WTC11 (cell line): ENCODE measurements at regions not wholly inside any gene's neighbourhood (a gene's known extent, or its start where the extent isn't known, plus 50 kb on each side); places are given as distances from the start of the nearest gene placed in this dataset.

Experiments used
- ESRRA ChIP-seq: sonication (generic); formaldehyde crosslinking; IDR thresholded peaks from 2 replicates; pipeline ENCODE4 v1.8.1; 2022; ENCODE audit warnings: mild to moderate bottlenecking, missing genetic modification reagents, borderline replicate concordance
- NR3C1 ChIP-seq: sonication (generic); formaldehyde crosslinking; conservative IDR thresholded peaks from 2 replicates; pipeline ENCODE4 v1.8.1; 2023; ENCODE audit warnings: low read depth, mild to moderate bottlenecking, missing genetic modification reagents
- SP1 ChIP-seq: sonication (generic); formaldehyde crosslinking; conservative IDR thresholded peaks from 2 replicates; pipeline ENCODE4 v1.8.1; 2022; ENCODE audit warnings: missing genetic modification reagents
- USF1 ChIP-seq: sonication (generic); formaldehyde crosslinking; IDR thresholded peaks from 2 replicates; pipeline ENCODE4 v1.8.0; 2022; ENCODE audit warnings: mild to moderate bottlenecking, missing genetic modification reagents
- ZBTB43 ChIP-seq: sonication (generic); formaldehyde crosslinking; IDR thresholded peaks from 2 replicates; pipeline ENCODE4 v1.8.1; 2023; ENCODE audit warnings: mild to moderate bottlenecking, missing genetic modification reagents
- ZNF317 ChIP-seq: sonication (generic); formaldehyde crosslinking; IDR thresholded peaks from 2 replicates; pipeline ENCODE4 v1.8.1; 2023; ENCODE audit warnings: low read depth, mild to moderate bottlenecking, moderate library complexity, missing genetic modification reagents, borderline replicate concordance
- TF ChIP-seq, protein P1 (sequence below): sonication (generic); formaldehyde crosslinking; IDR thresholded peaks from 2 replicates; pipeline ENCODE4 v1.8.0; 2022; ENCODE audit warnings: mild to moderate bottlenecking, missing genetic modification reagents
- TF ChIP-seq, protein P2 (sequence below): fragments of 200-600 bp; IDR thresholded peaks from 2 replicates; pipeline ENCODE4 v1.8.0; 2022; ENCODE audit warnings: antibody characterized with exemption

- TF ChIP-seq, protein P1, sequence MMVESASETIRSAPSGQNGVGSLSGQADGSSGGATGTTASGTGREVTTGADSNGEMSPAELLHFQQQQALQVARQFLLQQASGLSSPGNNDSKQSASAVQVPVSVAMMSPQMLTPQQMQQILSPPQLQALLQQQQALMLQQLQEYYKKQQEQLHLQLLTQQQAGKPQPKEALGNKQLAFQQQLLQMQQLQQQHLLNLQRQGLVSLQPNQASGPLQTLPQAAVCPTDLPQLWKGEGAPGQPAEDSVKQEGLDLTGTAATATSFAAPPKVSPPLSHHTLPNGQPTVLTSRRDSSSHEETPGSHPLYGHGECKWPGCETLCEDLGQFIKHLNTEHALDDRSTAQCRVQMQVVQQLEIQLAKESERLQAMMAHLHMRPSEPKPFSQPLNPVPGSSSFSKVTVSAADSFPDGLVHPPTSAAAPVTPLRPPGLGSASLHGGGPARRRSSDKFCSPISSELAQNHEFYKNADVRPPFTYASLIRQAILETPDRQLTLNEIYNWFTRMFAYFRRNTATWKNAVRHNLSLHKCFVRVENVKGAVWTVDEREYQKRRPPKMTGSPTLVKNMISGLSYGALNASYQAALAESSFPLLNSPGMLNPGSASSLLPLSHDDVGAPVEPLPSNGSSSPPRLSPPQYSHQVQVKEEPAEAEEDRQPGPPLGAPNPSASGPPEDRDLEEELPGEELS (CRISPR knock-in tag), result no peak
- TF ChIP-seq, protein P2, sequence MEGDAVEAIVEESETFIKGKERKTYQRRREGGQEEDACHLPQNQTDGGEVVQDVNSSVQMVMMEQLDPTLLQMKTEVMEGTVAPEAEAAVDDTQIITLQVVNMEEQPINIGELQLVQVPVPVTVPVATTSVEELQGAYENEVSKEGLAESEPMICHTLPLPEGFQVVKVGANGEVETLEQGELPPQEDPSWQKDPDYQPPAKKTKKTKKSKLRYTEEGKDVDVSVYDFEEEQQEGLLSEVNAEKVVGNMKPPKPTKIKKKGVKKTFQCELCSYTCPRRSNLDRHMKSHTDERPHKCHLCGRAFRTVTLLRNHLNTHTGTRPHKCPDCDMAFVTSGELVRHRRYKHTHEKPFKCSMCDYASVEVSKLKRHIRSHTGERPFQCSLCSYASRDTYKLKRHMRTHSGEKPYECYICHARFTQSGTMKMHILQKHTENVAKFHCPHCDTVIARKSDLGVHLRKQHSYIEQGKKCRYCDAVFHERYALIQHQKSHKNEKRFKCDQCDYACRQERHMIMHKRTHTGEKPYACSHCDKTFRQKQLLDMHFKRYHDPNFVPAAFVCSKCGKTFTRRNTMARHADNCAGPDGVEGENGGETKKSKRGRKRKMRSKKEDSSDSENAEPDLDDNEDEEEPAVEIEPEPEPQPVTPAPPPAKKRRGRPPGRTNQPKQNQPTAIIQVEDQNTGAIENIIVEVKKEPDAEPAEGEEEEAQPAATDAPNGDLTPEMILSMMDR, result no peak
- TF ChIP-seq USF1, result no peak
- TF ChIP-seq ESRRA (CRISPR knock-in tag), result no peak
- no peak for TF ChIP-seq SP1 (CRISPR knock-in tag)
- no peak for TF ChIP-seq ZBTB43
- no peak for TF ChIP-seq ZNF317 (CRISPR knock-in tag)
- no peak for TF ChIP-seq NR3C1 (CRISPR knock-in tag)
Measured at GRCh38 chr2:224126440-224126839, 87.4 kb upstream of the SERPINE2 start.
